Activated CD8-positive, alpha-beta T cell treated with anti-CD3 and anti-CD28 coated beads for 36 hours (primary cell): ENCODE measurements at regions not wholly inside any gene's neighbourhood (a gene's known extent, or its start where the extent isn't known, plus 50 kb on each side); places are given as distances from the start of the nearest gene placed in this dataset.

Experiments
- ATAC-seq: fragments of 200-7000 bp; cut with Tn5 transposase; one replicate; pipeline ENCODE4 v1.10.0; 2021; ENCODE audit warnings: mild to moderate bottlenecking, moderate library complexity
- CTCF ChIA-PET: fragments of 350-600 bp; sonication (Branson Sonifier 250); formaldehyde crosslinking; loops from one replicate; lab custom pipeline; 2021; ENCODE audit warnings: antibody characterized with exemption; lab: Charles Lee
- POLR2A ChIA-PET: fragments of 350-600 bp; sonication (Branson Sonifier 250); formaldehyde crosslinking; loops from one replicate; lab custom pipeline; 2021; ENCODE audit warnings: antibody characterized with exemption; lab: Charles Lee
- DNase-seq: peaks from one replicate; pipeline ENCODE4 v3.0.0-alpha.2; 2020
- H3K27ac Mint-ChIP-seq: one replicate; pipeline ENCODE4 v1.8.0; 2021; ENCODE audit warnings: mild to moderate bottlenecking, mixed read lengths
- H3K27me3 Mint-ChIP-seq: one replicate; pipeline ENCODE4 v1.8.0; 2021; ENCODE audit warnings: mixed read lengths
- H3K36me3 Mint-ChIP-seq: one replicate; pipeline ENCODE4 v1.8.0; 2021; ENCODE audit warnings: low read depth, mixed read lengths
- H3K4me1 Mint-ChIP-seq: one replicate; pipeline ENCODE4 v1.8.0; 2021; ENCODE audit warnings: low read depth, mixed read lengths
- H3K4me3 Mint-ChIP-seq: one replicate; pipeline ENCODE4 v1.8.0; 2021; ENCODE audit warnings: mild to moderate bottlenecking, moderate library complexity, mixed read lengths
- H3K9me3 Mint-ChIP-seq: one replicate; pipeline ENCODE4 v1.8.0; 2021; ENCODE audit warnings: mixed read lengths
- CTCF ChIP-seq: fragments of 200-600 bp; IDR thresholded peaks from one replicate; pipeline ENCODE4 v1.8.0; 2022; ENCODE audit warnings: antibody characterized with exemption, mild to moderate bottlenecking
- intact Hi-C: fragments of 100-400 bp; cut with micrococcal nuclease; formaldehyde crosslinking; loops from one replicate; pipeline ENCODE4 v1.10.0; 2022

- H3K4me1 Mint-ChIP-seq: no peaks in the 10 kb centered on the region
These were observed 1132.3 kb upstream of the FLRT2 start for GRCh38 chr14:84397631-84398030.

GRCh38 chr14:84399296-84399910, 1130.5 kb upstream of the FLRT2 start:
- DNase-seq (no peak), ATAC-seq (no peak)
- no peak overlapping the region for H3K27ac Mint-ChIP-seq
- peaks cover 13% of the 10 kb centered on the region for H3K9me3 Mint-ChIP-seq
- intact Hi-C loops: no loop called here
- TF ChIP-seq CTCF: no peak
- CTCF ChIA-PET: no interaction called here
- no peaks in the 10 kb centered on the region for H3K36me3 Mint-ChIP-seq
- POLR2A ChIA-PET: no interaction called here
- H3K27me3 Mint-ChIP-seq: no peaks in the 10 kb centered on the region
- H3K4me1 Mint-ChIP-seq: no peaks in the 10 kb centered on the region
- no peak overlapping the region for H3K4me3 Mint-ChIP-seq

More at GRCh38 chr14:84397631-84398030, 1132.3 kb upstream of the FLRT2 start:
- POLR2A ChIA-PET: no interaction called here
- peaks cover 12% of the 10 kb centered on the region for H3K9me3 Mint-ChIP-seq
- intact Hi-C loops: no loop called here
- H3K27ac Mint-ChIP-seq: no peak overlapping the region
- TF ChIP-seq CTCF: no peak
- ATAC-seq (no peak), DNase-seq (no peak)
- H3K4me3 Mint-ChIP-seq: no peak overlapping the region
- CTCF ChIA-PET: no interaction called here
- no peaks in the 10 kb centered on the region for H3K36me3 Mint-ChIP-seq
- no peaks in the 10 kb centered on the region for H3K27me3 Mint-ChIP-seq

GRCh38 chr14:84401631-84402030, 1128.3 kb upstream of the FLRT2 start:
- no peak overlapping the region for H3K27ac Mint-ChIP-seq
- H3K4me3 Mint-ChIP-seq: no peak overlapping the region
- POLR2A ChIA-PET: no interaction called here
- peaks cover 13% of the 10 kb centered on the region for H3K9me3 Mint-ChIP-seq
- no peaks in the 10 kb centered on the region for H3K36me3 Mint-ChIP-seq
- CTCF ChIA-PET: no interaction called here
- no peak for ATAC-seq
- H3K4me1 Mint-ChIP-seq: no peaks in the 10 kb centered on the region
- DNase-seq: no peak
- intact Hi-C loops: no loop called here
- no peaks in the 10 kb centered on the region for H3K27me3 Mint-ChIP-seq
- TF ChIP-seq CTCF: no peak

- CTCF ChIA-PET: no interaction called here
- H3K27ac Mint-ChIP-seq: no peak overlapping the region
- H3K9me3 Mint-ChIP-seq: peaks cover 14% of the 10 kb centered on the region
- H3K4me1 Mint-ChIP-seq: no peaks in the 10 kb centered on the region
- POLR2A ChIA-PET: no interaction called here
- DNase-seq: no peak
- no peak for TF ChIP-seq CTCF
- H3K27me3 Mint-ChIP-seq: no peaks in the 10 kb centered on the region
- no peak overlapping the region for H3K4me3 Mint-ChIP-seq
- no peaks in the 10 kb centered on the region for H3K36me3 Mint-ChIP-seq
- intact Hi-C loops: no loop called here
- ATAC-seq: no peak
These were observed 1126.4 kb upstream of the FLRT2 start for GRCh38 chr14:84403585-84403984.

- Mint-ChIP-seq H3K27ac (no peak overlapping the region), H3K9me3 (peaks cover 12% of the 10 kb centered on the region), H3K4me1 (no peaks in the 10 kb centered on the region), H3K4me3 (no peak overlapping the region), H3K27me3 (no peaks in the 10 kb centered on the region), H3K36me3 (no peaks in the 10 kb centered on the region)
- POLR2A ChIA-PET: no interaction called here
- no peak for TF ChIP-seq CTCF
- no peak for DNase-seq
- no peak for ATAC-seq
- CTCF ChIA-PET: no interaction called here
- intact Hi-C loops: no loop called here
These were observed 1125.7 kb upstream of the FLRT2 start for GRCh38 chr14:84404246-84404645.
